Nephron (organoid): ENCODE measurements at regions not wholly inside any gene's neighbourhood (a gene's known extent, or its start where the extent isn't known, plus 50 kb on each side); places are given as distances from the start of the nearest gene placed in this dataset.
"Not testable (repeated sequence)": the region's sequence is repeated elsewhere in the genome, so short reads cannot be mapped to it uniquely, and the experiment has no call there.

Source experiments
- H3K27ac Mint-ChIP-seq, 3 experiments: 2 replicates each; pipeline ENCODE4 v1.8.0; 2020; ENCODE audit warnings: mixed read lengths in 3 of 3, mild to moderate bottlenecking in 2 of 3, moderate library complexity in 1 of 3
- H3K27me3 Mint-ChIP-seq: 2 replicates; pipeline ENCODE4 v1.8.0; 2021; ENCODE audit warnings: low read depth, mild to moderate bottlenecking, moderate library complexity, mixed read lengths
- H3K36me3 Mint-ChIP-seq: 2 replicates; pipeline ENCODE4 v1.8.0; 2020; ENCODE audit warnings: low read depth, mixed read lengths
- H3K4me1 Mint-ChIP-seq: 2 replicates; pipeline ENCODE4 v1.8.0; 2020; ENCODE audit warnings: mixed read lengths
- H3K4me3 Mint-ChIP-seq, 3 experiments: 2 replicates each; pipeline ENCODE4 v1.8.0; 2020; ENCODE audit warnings: mild to moderate bottlenecking in 3 of 3, mixed read lengths in 3 of 3, moderate library complexity in 2 of 3
- H3K9me3 Mint-ChIP-seq: 2 replicates; pipeline ENCODE4 v1.8.0; 2020; ENCODE audit warnings: mixed read lengths
- TF ChIP-seq, protein P1 (sequence below), 3 experiments: fragments of 200-600 bp; sonication (generic); IDR thresholded peaks; one replicate each; pipeline ENCODE4 v1.5.0; 2021; ENCODE audit warnings: antibody characterized with exemption in 3 of 3; ENCODE audit not compliant: unreplicated experiment in 3 of 3

DNA sequence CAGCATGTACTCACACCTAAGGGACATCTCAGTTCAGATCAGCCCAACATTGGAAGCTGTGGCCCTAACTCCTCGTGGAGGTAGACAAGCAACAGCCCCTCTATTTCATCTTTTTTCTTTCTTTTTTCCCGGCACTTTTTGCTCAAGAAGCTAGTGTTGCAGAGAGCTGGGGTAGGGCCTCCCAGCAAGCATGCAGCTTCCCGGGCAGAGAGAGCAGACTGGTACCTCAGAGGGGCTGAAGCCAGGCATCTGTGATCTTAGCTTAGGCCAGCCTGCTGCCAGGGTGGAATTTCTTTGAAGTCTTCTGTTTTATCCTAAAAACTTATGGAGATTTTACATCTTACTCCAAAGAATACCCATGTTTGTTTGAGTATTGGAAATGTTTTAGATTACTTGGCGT is 195.4 kb downstream of the C16orf95 start:
- H3K4me1 Mint-ChIP-seq = peaks cover 22% of the 10 kb centered on the region
- peaks cover 5% of the 10 kb centered on the region for H3K9me3 Mint-ChIP-seq
- H3K36me3 Mint-ChIP-seq = no peaks in the 10 kb centered on the region
- peak overlapping the region in 1 of 3 experiments; percentile 41 for H3K27ac Mint-ChIP-seq
- H3K4me3 Mint-ChIP-seq = no peak overlapping the region
- TF ChIP-seq, protein P1, sequence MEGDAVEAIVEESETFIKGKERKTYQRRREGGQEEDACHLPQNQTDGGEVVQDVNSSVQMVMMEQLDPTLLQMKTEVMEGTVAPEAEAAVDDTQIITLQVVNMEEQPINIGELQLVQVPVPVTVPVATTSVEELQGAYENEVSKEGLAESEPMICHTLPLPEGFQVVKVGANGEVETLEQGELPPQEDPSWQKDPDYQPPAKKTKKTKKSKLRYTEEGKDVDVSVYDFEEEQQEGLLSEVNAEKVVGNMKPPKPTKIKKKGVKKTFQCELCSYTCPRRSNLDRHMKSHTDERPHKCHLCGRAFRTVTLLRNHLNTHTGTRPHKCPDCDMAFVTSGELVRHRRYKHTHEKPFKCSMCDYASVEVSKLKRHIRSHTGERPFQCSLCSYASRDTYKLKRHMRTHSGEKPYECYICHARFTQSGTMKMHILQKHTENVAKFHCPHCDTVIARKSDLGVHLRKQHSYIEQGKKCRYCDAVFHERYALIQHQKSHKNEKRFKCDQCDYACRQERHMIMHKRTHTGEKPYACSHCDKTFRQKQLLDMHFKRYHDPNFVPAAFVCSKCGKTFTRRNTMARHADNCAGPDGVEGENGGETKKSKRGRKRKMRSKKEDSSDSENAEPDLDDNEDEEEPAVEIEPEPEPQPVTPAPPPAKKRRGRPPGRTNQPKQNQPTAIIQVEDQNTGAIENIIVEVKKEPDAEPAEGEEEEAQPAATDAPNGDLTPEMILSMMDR (IDR thresholded peaks at IDR 0.05; ENCODE audit: unreplicated experiment in 3 of 3) = no peak
- peaks cover 53% of the 10 kb centered on the region for H3K27me3 Mint-ChIP-seq

DNA sequence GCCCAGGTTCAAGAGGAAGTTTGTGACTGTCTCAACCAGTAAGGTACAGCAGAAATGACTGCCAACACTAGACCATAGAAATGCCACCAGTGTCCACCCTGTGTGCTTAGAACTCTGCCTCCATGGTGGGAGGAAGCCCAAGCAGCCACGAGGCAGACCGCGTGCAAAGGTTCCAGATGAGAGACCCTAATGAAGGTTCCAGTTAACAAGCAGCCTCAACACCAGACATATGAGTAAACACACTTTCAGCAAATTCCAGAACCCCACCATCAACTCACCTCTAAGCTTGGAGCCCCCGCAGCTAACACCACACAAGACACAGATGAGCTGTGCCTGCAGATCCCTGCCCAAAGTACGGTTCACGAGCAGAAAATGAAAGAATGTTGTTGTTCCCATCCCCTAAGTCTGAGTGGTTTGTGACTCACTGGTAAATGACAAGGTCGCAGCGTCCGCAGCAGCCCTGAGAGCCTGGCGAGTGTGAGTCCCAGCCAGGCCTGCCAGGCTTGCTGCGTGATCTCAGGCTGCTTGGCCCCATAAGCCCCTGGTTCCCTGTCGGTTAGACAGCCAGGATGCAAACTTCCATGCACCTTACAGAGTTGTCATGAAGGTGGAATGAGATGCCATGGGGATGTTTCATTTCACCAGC is 193.7 kb downstream of the C16orf95 start:
- Mint-ChIP-seq H3K4me1 (peaks cover 27% of the 10 kb centered on the region), H3K27me3 (peaks cover 53% of the 10 kb centered on the region), H3K36me3 (no peaks in the 10 kb centered on the region), H3K9me3 (peaks cover 5% of the 10 kb centered on the region), H3K27ac (peak overlapping the region in 1 of 3 experiments; percentile 54), H3K4me3 (no peak overlapping the region)
- TF ChIP-seq, protein P1 (IDR thresholded peaks at IDR 0.05; ENCODE audit: unreplicated experiment in 3 of 3) = no peak

DNA sequence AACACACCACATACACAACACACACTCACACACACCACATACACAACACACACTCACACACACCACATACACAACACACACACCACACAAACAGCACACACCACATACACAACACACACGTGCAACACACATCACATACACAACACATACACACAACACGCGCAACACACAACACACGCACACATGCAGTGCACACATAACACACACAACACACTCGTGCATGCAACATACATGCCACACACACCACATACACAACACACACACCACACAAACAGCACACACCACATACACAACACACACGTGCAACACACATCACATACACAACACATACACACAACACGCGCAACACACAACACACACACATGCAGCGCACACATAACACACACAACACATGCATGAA is 192.8 kb downstream of the C16orf95 start:
- peaks cover 32% of the 10 kb centered on the region for H3K4me1 Mint-ChIP-seq
- H3K4me3 Mint-ChIP-seq, H3K27ac Mint-ChIP-seq, H3K36me3 Mint-ChIP-seq, H3K9me3 Mint-ChIP-seq: not testable (repeated sequence)
- peaks cover 54% of the 10 kb centered on the region for H3K27me3 Mint-ChIP-seq

DNA sequence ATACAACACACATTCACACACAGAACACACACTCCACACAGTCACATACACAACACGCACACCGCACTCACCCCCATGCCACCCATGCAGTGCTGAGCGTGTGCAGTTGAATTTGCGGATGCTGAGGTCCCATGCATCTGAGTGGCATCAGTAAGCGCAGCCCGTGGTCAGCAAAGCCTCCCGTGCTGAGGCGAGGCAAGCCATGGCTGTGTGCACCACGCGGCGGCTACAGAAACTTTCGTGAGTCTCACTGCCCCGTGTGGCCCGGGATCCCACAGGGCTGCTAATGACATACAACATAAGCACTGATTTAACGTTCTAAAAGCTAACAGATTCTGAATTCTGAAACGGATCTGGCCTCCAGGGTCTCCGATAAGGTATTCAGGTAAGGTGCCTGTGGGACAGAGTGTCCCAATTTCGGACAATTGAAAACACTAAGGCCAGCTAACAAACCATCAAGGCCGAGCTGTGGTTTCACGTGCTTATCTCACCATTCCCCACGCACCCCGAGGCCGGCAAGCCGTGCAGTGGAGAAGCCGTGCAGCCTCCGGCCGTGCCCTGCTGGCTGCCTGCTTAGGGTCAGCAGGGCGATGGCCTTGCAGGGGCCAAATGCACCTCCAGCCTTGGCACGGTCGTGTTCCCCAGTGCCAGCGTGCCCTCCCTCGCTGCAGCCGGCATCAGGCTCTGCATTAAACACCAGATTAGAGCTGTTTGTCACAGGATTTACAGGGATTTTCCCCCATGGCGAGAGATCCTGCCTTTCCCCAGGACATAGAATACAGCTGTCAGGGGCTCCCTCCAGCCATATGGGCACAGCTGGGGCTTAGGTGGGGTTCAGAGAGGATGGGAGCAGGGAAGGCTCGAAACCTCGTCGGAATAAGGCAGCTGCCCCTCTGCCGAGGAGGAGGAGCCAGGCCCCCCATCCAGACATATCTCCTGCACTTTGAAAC is 191.7 kb downstream of the C16orf95 start:
- Mint-ChIP-seq H3K9me3 (peaks cover 11% of the 10 kb centered on the region), H3K4me1 (peaks cover 40% of the 10 kb centered on the region), H3K27ac (peak overlapping the region; percentile 33 to 99 (median 99)), H3K27me3 (peaks cover 54% of the 10 kb centered on the region), H3K4me3 (no peak overlapping the region), H3K36me3 (peaks cover 6% of the 10 kb centered on the region)
- TF ChIP-seq, protein P1 (IDR thresholded peaks at IDR 0.05; ENCODE audit: unreplicated experiment in 3 of 3) = no peak

DNA sequence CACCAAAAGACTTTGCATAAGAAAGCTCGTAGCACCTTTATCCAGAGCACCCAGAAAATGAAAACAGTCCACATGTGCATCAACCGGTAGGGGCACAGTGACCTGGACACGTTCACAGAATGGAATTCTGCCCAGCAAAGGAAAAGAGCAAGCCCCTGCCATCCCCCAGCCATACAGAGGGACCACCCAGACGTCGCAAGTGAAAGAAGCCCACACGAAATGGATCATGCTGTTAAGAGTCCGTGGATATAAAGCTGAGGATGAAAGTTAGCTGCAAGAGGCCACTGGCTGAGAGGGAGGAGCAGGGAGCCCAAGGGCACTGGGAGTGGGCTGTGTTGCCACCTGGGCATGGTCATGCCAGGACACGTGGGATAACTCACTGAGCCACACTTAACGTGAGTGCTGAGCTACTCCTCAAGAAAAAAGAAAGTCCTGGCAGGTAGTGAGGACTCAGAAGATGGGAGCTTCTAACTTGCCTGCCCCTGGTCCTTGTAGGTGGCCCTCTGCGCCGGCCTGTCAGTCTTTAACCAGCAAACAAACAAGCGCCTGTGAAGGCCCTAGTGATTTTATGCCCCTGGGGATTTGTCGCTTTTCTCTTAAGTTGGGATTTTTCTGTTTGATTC is 190.7 kb downstream of the C16orf95 start:
- Mint-ChIP-seq H3K4me3 (peak overlapping the region; percentile 16 to 58 (median 57)), H3K27me3 (peaks cover 54% of the 10 kb centered on the region), H3K4me1 (peaks cover 41% of the 10 kb centered on the region), H3K9me3 (peaks cover 11% of the 10 kb centered on the region), H3K36me3 (peaks cover 6% of the 10 kb centered on the region), H3K27ac (peak overlapping the region; percentile 98 to 99 (median 99))
- TF ChIP-seq, protein P1 (IDR thresholded peaks at IDR 0.05; ENCODE audit: unreplicated experiment in 3 of 3) = no peak
